PC-3 (cell line): ENCODE measurements at regions not wholly inside any gene's neighbourhood (a gene's known extent, or its start where the extent isn't known, plus 50 kb on each side); places are given as distances from the start of the nearest gene placed in this dataset.

Experiments
- EZH2 ChIP-seq: fragments of 300-600 bp; sonication (generic); IDR thresholded peaks from one replicate; pipeline ENCODE4 v1.6.1; 2017; ENCODE audit warnings: antibody characterized with exemption, mild to moderate bottlenecking, low read length; ENCODE audit not compliant: unreplicated experiment
- TF ChIP-seq, protein P1 (sequence below): fragments of 300-600 bp; sonication (generic); conservative IDR thresholded peaks from 2 replicates; pipeline ENCODE4 v1.5.1; 2017; ENCODE audit warnings: antibody characterized with exemption, low read depth, mild to moderate bottlenecking, low read length

GRCh38 chr11:27754035-27755017, 54.1 kb upstream of the BDNF start:
- TF ChIP-seq EZH2, result no peak
- TF ChIP-seq, protein P1, sequence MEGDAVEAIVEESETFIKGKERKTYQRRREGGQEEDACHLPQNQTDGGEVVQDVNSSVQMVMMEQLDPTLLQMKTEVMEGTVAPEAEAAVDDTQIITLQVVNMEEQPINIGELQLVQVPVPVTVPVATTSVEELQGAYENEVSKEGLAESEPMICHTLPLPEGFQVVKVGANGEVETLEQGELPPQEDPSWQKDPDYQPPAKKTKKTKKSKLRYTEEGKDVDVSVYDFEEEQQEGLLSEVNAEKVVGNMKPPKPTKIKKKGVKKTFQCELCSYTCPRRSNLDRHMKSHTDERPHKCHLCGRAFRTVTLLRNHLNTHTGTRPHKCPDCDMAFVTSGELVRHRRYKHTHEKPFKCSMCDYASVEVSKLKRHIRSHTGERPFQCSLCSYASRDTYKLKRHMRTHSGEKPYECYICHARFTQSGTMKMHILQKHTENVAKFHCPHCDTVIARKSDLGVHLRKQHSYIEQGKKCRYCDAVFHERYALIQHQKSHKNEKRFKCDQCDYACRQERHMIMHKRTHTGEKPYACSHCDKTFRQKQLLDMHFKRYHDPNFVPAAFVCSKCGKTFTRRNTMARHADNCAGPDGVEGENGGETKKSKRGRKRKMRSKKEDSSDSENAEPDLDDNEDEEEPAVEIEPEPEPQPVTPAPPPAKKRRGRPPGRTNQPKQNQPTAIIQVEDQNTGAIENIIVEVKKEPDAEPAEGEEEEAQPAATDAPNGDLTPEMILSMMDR, result no peak
